ENCODE measurements at regions not wholly inside any gene's neighbourhood (a gene's known extent, or its start where the extent isn't known, plus 50 kb on each side); places are given as distances from the start of the nearest gene placed in this dataset.
"Not testable (repeated sequence)": the region's sequence is repeated elsewhere in the genome, so short reads cannot be mapped to it uniquely, and the experiment has no call there.

- TF ChIP-seq CTCF, POLR2A (IDR thresholded peaks at IDR 0.05): not testable (repeated sequence)
Measured at GRCh38 chr3:5719668-5720067, 532.2 kb downstream of the EDEM1 start.
